Activated CD4-positive, alpha-beta memory T cell treated with anti-CD3 and anti-CD28 coated beads, Interleukin-2, amount 10 ng/mL, durations not matched to agents 7 days and 5 days (primary cell): ENCODE measurements at regions not wholly inside any gene's neighbourhood (a gene's known extent, or its start where the extent isn't known, plus 50 kb on each side); places are given as distances from the start of the nearest gene placed in this dataset.

Experiments
- CTCF ChIA-PET: fragments of 350-600 bp; sonication (Branson Sonifier 250); formaldehyde crosslinking; loops from one replicate; lab custom pipeline; 2021; ENCODE audit warnings: antibody characterized with exemption, inconsistent platforms; lab: Charles Lee
- POLR2A ChIA-PET: fragments of 350-600 bp; sonication (Branson Sonifier 250); formaldehyde crosslinking; loops from one replicate; lab custom pipeline; 2021; ENCODE audit warnings: antibody characterized with exemption; lab: Charles Lee
- DNase-seq: peaks from one replicate; pipeline ENCODE4 v3.0.0-alpha.2; 2020
- H3K27ac Mint-ChIP-seq: one replicate; pipeline ENCODE4 v1.8.0; 2021; ENCODE audit warnings: mild to moderate bottlenecking, mixed read lengths
- H3K27me3 Mint-ChIP-seq: one replicate; pipeline ENCODE4 v1.8.0; 2021; ENCODE audit warnings: mixed read lengths
- H3K36me3 Mint-ChIP-seq: one replicate; pipeline ENCODE4 v1.8.0; 2021; ENCODE audit warnings: low read depth, mixed read lengths
- H3K4me1 Mint-ChIP-seq: one replicate; pipeline ENCODE4 v1.8.0; 2021; ENCODE audit warnings: mixed read lengths
- H3K4me3 Mint-ChIP-seq: one replicate; pipeline ENCODE4 v1.8.0; 2021; ENCODE audit warnings: mild to moderate bottlenecking, mixed read lengths
- H3K9me3 Mint-ChIP-seq: one replicate; pipeline ENCODE4 v1.8.0; 2021; ENCODE audit warnings: mixed read lengths

DNA sequence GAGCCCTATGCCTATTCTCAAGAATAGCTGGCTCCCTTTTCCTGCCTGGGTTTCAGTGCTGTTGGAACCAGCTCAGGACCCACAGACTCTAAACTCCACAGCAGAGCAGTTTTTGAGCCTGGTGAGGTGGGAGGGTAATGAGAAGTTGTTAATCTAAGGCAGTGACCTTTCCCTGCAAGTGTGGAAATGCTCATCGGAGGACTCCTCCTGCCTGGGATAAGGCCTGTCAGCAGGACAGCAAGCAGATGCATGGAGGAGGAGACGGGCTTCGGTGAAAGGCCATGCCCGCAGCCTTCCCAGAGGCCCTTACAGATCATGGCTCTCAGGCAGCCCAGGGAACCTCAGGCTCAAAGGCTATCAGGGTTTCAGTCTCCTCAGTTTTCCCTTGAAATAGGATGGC, 70.0 kb upstream of the SHISA3 start:
- H3K27ac Mint-ChIP-seq, result no peak overlapping the region
- H3K4me3 Mint-ChIP-seq, result no peak overlapping the region
- H3K9me3 Mint-ChIP-seq, result no peaks in the 10 kb centered on the region
- DNase-seq, result no peak
- ChIA-PET POLR2A (no interaction called here), CTCF (no interaction called here)
- H3K36me3 Mint-ChIP-seq, result no peaks in the 10 kb centered on the region
- no peaks in the 10 kb centered on the region for H3K4me1 Mint-ChIP-seq
- H3K27me3 Mint-ChIP-seq, result no peaks in the 10 kb centered on the region

- POLR2A ChIA-PET, result no interaction called here
- Mint-ChIP-seq H3K27me3 (no peaks in the 10 kb centered on the region), H3K36me3 (no peaks in the 10 kb centered on the region), H3K4me1 (no peaks in the 10 kb centered on the region), H3K9me3 (no peaks in the 10 kb centered on the region), H3K27ac (no peak overlapping the region), H3K4me3 (no peak overlapping the region)
- CTCF ChIA-PET, result no interaction called here
- DNase-seq, result no peak
Measured at GRCh38 chr4:42328978-42329377, 68.3 kb upstream of the SHISA3 start.

GRCh38 chr4:42329421-42329820, 67.9 kb upstream of the SHISA3 start:
- Mint-ChIP-seq H3K9me3 (no peaks in the 10 kb centered on the region), H3K27me3 (no peaks in the 10 kb centered on the region), H3K4me3 (no peak overlapping the region), H3K36me3 (no peaks in the 10 kb centered on the region), H3K27ac (no peak overlapping the region), H3K4me1 (no peaks in the 10 kb centered on the region)
- ChIA-PET POLR2A (no interaction called here), CTCF (no interaction called here)
- DNase-seq, result no peak

GRCh38 chr4:42330002-42330592, 67.2 kb upstream of the SHISA3 start:
- Mint-ChIP-seq H3K27ac (no peak overlapping the region), H3K4me3 (no peak overlapping the region), H3K27me3 (no peaks in the 10 kb centered on the region), H3K4me1 (no peaks in the 10 kb centered on the region), H3K9me3 (no peaks in the 10 kb centered on the region), H3K36me3 (no peaks in the 10 kb centered on the region)
- POLR2A ChIA-PET, result no interaction called here
- CTCF ChIA-PET, result no interaction called here
- no peak for DNase-seq

- Mint-ChIP-seq H3K27me3 (no peaks in the 10 kb centered on the region), H3K9me3 (no peaks in the 10 kb centered on the region), H3K27ac (no peak overlapping the region), H3K4me1 (no peaks in the 10 kb centered on the region), H3K4me3 (no peak overlapping the region), H3K36me3 (no peaks in the 10 kb centered on the region)
- DNase-seq, result no peak
- CTCF ChIA-PET, result no interaction called here
- POLR2A ChIA-PET, result no interaction called here
Measured at GRCh38 chr4:42331040-42331439, 66.2 kb upstream of the SHISA3 start.

DNA sequence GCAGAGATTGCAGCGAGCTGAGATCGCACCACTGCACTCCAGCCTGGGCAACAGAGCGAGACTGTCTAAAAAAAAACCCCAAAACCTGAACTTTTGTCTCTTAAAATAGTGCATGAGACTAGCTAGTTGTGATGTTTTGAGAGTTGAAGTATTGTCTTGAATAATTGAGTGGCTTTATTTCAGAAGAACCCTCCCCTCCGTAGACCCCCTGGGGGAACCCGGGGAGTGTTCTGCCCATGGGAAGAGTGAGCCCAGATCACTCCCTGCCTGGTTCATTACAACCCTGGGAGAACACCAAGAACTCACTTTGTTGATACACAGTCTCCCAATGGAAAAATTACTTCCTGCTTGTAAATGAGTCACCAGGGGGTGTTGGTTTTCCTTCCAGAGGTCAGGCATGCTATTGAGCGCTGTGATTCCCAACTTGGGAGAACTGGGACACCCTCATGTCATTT, 65.3 kb upstream of the SHISA3 start:
- ChIA-PET CTCF (no interaction called here), POLR2A (no interaction called here)
- no peak for DNase-seq
- H3K27me3 Mint-ChIP-seq, result no peaks in the 10 kb centered on the region
- H3K9me3 Mint-ChIP-seq, result no peaks in the 10 kb centered on the region
- no peak overlapping the region for H3K4me3 Mint-ChIP-seq
- no peak overlapping the region for H3K27ac Mint-ChIP-seq
- H3K36me3 Mint-ChIP-seq, result no peaks in the 10 kb centered on the region
- no peaks in the 10 kb centered on the region for H3K4me1 Mint-ChIP-seq

GRCh38 chr4:42339935-42340406, 57.3 kb upstream of the SHISA3 start:
- Mint-ChIP-seq H3K9me3 (no peaks in the 10 kb centered on the region), H3K27ac (no peak overlapping the region), H3K4me1 (no peaks in the 10 kb centered on the region), H3K27me3 (peaks cover 3% of the 10 kb centered on the region), H3K4me3 (no peak overlapping the region), H3K36me3 (no peaks in the 10 kb centered on the region)
- CTCF ChIA-PET, result no interaction called here
- POLR2A ChIA-PET, result interaction anchor here (1.6 kb wide), 1 partner anchor 19 kb away, joined by 3 read pairs; no protein-coding TSS in a partner anchor
- DNase-seq, result no peak

- H3K27ac Mint-ChIP-seq, result no peak overlapping the region
- no peak overlapping the region for H3K4me3 Mint-ChIP-seq
- H3K9me3 Mint-ChIP-seq, result no peaks in the 10 kb centered on the region
- peaks cover 3% of the 10 kb centered on the region for H3K27me3 Mint-ChIP-seq
- H3K4me1 Mint-ChIP-seq, result no peaks in the 10 kb centered on the region
- ChIA-PET CTCF (no interaction called here), POLR2A (no interaction called here)
- no peak for DNase-seq
- no peaks in the 10 kb centered on the region for H3K36me3 Mint-ChIP-seq
Measured at GRCh38 chr4:42341518-42342026, 55.7 kb upstream of the SHISA3 start.

GRCh38 chr4:42342459-42342858, 54.8 kb upstream of the SHISA3 start:
- Mint-ChIP-seq H3K9me3 (no peaks in the 10 kb centered on the region), H3K4me3 (no peak overlapping the region), H3K4me1 (no peaks in the 10 kb centered on the region), H3K27ac (no peak overlapping the region), H3K36me3 (no peaks in the 10 kb centered on the region), H3K27me3 (peaks cover 3% of the 10 kb centered on the region)
- ChIA-PET CTCF (no interaction called here), POLR2A (no interaction called here)
- no peak for DNase-seq

GRCh38 chr4:42344309-42344708, 53.0 kb upstream of the SHISA3 start:
- Mint-ChIP-seq H3K36me3 (no peaks in the 10 kb centered on the region), H3K27ac (no peak overlapping the region), H3K4me1 (no peaks in the 10 kb centered on the region), H3K4me3 (no peak overlapping the region), H3K9me3 (no peaks in the 10 kb centered on the region), H3K27me3 (peaks cover 3% of the 10 kb centered on the region)
- DNase-seq, result no peak
- POLR2A ChIA-PET, result no interaction called here
- CTCF ChIA-PET, result no interaction called here

- H3K36me3 Mint-ChIP-seq, result no peaks in the 10 kb centered on the region
- no peaks in the 10 kb centered on the region for H3K4me1 Mint-ChIP-seq
- POLR2A ChIA-PET, result no interaction called here
Measured at GRCh38 chr4:42344749-42345148, 52.5 kb upstream of the SHISA3 start.

GRCh38 chr4:42345962-42346544, 51.2 kb upstream of the SHISA3 start:
- no peak overlapping the region for H3K4me3 Mint-ChIP-seq
- no peaks in the 10 kb centered on the region for H3K27me3 Mint-ChIP-seq
- H3K4me1 Mint-ChIP-seq, result no peaks in the 10 kb centered on the region
- no peaks in the 10 kb centered on the region for H3K9me3 Mint-ChIP-seq
- H3K36me3 Mint-ChIP-seq, result no peaks in the 10 kb centered on the region
- H3K27ac Mint-ChIP-seq, result no peak overlapping the region
- ChIA-PET POLR2A (no interaction called here), CTCF (no interaction called here)
- no peak for DNase-seq

More at GRCh38 chr4:42344749-42345148, 52.5 kb upstream of the SHISA3 start:
- no peak overlapping the region for H3K27ac Mint-ChIP-seq
- DNase-seq, result no peak
- H3K27me3 Mint-ChIP-seq, result peaks cover 3% of the 10 kb centered on the region
- no peak overlapping the region for H3K4me3 Mint-ChIP-seq
- CTCF ChIA-PET, result no interaction called here
- H3K9me3 Mint-ChIP-seq, result no peaks in the 10 kb centered on the region

DNA sequence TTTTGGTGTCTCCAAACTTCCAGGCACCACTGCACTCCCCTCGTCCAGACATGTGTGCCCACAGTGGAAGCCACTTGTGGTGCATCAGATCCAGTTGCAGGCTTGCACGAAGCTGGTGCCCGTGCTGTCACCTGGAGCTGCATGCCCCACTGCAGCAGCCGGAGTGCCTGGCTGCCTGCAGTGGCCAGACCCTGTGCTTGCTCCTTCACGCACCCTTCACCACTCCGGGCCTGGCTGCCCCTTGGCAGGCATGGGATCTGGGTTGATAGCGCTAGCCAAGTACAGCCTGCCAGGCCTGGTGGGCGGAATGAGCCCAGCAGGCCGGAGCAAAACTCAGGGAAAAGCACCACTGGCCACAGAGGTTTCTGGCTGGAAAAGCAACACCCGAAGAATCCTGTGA, 50.2 kb upstream of the SHISA3 start:
- no peaks in the 10 kb centered on the region for H3K4me1 Mint-ChIP-seq
- H3K36me3 Mint-ChIP-seq, result no peaks in the 10 kb centered on the region
- DNase-seq, result no peak
- no peaks in the 10 kb centered on the region for H3K9me3 Mint-ChIP-seq
- H3K27ac Mint-ChIP-seq, result no peak overlapping the region
- H3K27me3 Mint-ChIP-seq, result no peaks in the 10 kb centered on the region
- POLR2A ChIA-PET, result no interaction called here
- CTCF ChIA-PET, result no interaction called here
- H3K4me3 Mint-ChIP-seq, result no peak overlapping the region
